Gastrocnemius medialis (tissue), 4 donors: ENCODE measurements at regions not wholly inside any gene's neighbourhood (a gene's known extent, or its start where the extent isn't known, plus 50 kb on each side); places are given as distances from the start of the nearest gene placed in this dataset.

Experiments used
- ATAC-seq, 2 donors: fragments of 150-250 bp; one replicate each; pipeline ENCODE4 v1.9.1; 2016
- DNase-seq, 2 donors: peaks; one replicate each; pipeline ENCODE4 v3.0.0-alpha.2; 2019
- H3K27ac ChIP-seq, 4 donors: fragments of 200-600 bp; sonication (generic); 1 replicate in 1 of 4; 2 replicates in 3 of 4; pipeline ENCODE4 v1.5.1; 2016 to 2018; ENCODE audit warnings: mild to moderate bottlenecking in 2 of 4, moderate library complexity in 1 of 4
- H3K27me3 ChIP-seq, 3 donors: fragments of 200-600 bp; sonication (generic) in 2 of 3; 1 replicate in 1 of 3; 2 replicates in 2 of 3; pipeline versions ENCODE4 v1.5.1 to v1.6.0; 2016 to 2019; ENCODE audit warnings: mild to moderate bottlenecking in 1 of 3, moderate library complexity in 1 of 3
- H3K36me3 ChIP-seq, 2 donors: fragments of 200-600 bp; sonication (generic) in 1 of 2; one replicate each; pipeline ENCODE4 v1.5.1; 2017 to 2018
- H3K4me1 ChIP-seq, 2 donors: fragments of 200-600 bp; sonication (generic) in 1 of 2; one replicate each; pipeline ENCODE4 v1.5.1; 2016 to 2017; ENCODE audit warnings: mild to moderate bottlenecking in 2 of 2
- H3K4me3 ChIP-seq, 4 donors: fragments of 200-600 bp; sonication (generic) in 3 of 4; 1 replicate in 1 of 4; 2 replicates in 3 of 4; pipeline ENCODE4 v1.5.1; 2016 to 2019; ENCODE audit warnings: mild to moderate bottlenecking in 2 of 4
- H3K9me3 ChIP-seq, 3 donors: fragments of 200-600 bp; sonication (generic) in 2 of 3; 1 replicate in 1 of 3; 2 replicates in 2 of 3; pipeline ENCODE4 v1.5.1; 2016 to 2019
- CTCF ChIP-seq, 5 experiments: fragments of 450-650 bp in 3 of 5; fragments of 200-600 bp in 2 of 5; sonication (generic) in 2 of 5; IDR thresholded peaks in 4 of 5; conservative IDR thresholded peaks in 1 of 5; 1 replicate in 4 of 5; 2 replicates in 1 of 5; pipeline ENCODE4 v1.5.1; 2016 to 2019; ENCODE audit warnings: antibody characterized with exemption in 5 of 5, mild to moderate bottlenecking in 3 of 5, moderate library complexity in 3 of 5
- POLR2A ChIP-seq, 2 donors: fragments of 450-650 bp; IDR thresholded peaks; one replicate each; pipeline ENCODE4 v1.6.1; 2017; ENCODE audit warnings: antibody characterized with exemption in 2 of 2, mild to moderate bottlenecking in 2 of 2, moderate library complexity in 2 of 2
- in situ Hi-C, 4 donors: fragments of 200-750 bp; cut with MboI; loops; one replicate each; pipeline versions ENCODE4 v1.15.0 to v1.8.0; 2017; ENCODE audit warnings: low sequenced_read_pairs in 4 of 4
- intact Hi-C: fragments of 100-400 bp; cut with DNase I; formaldehyde crosslinking; loops from one replicate; pipeline ENCODE4 v1.15.1; 2023; ENCODE audit warnings: low total_unique reads

DNA sequence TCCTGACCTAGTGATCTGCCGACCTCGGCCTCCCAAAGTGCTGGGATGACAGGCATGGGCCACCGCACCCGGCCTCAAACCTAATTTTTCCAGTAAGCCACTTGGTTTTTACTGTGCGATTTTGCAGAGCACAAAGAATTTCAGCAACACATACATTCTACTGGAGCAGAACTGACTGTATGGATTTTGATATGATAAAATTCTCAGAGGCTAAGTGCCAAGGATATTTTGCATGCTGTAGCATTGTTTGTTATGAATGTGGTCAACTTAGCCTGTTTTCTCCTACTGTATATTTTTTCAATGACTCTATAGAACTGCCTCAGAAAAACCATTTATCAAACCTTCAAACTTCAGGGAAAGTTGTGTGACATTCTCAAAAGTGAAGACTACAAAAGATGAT is 89.2 kb downstream of the FAT3 start:
- Histone ChIP-seq H3K4me3 (no peak overlapping the region), H3K27me3 (no peaks in the 10 kb centered on the region), H3K9me3 (no peaks in the 10 kb centered on the region), H3K36me3 (no peaks in the 10 kb centered on the region), H3K27ac (no peak overlapping the region), H3K4me1 (no peaks in the 10 kb centered on the region)
- DNase-seq (no peak), ATAC-seq (no peak)
- intact Hi-C loops (no loop called here), in situ Hi-C loops (no loop called here)
- no peak for TF ChIP-seq POLR2A (IDR thresholded peaks at IDR 0.05)

GRCh38 chr11:92314499-92314898 is 89.9 kb downstream of the FAT3 start:
- Histone ChIP-seq H3K4me1 (no peaks in the 10 kb centered on the region), H3K36me3 (no peaks in the 10 kb centered on the region), H3K9me3 (no peaks in the 10 kb centered on the region), H3K27ac (no peak overlapping the region), H3K27me3 (no peaks in the 10 kb centered on the region), H3K4me3 (no peak overlapping the region)
- in situ Hi-C loops (no loop called here), intact Hi-C loops (no loop called here)
- DNase-seq (peak in 1 of 2 donors; percentile 14), ATAC-seq (peak; percentile 53 to 70)
- TF ChIP-seq CTCF (IDR thresholded peaks at IDR 0.05 in 4 of 5, conservative IDR thresholded peaks at IDR 0.05 in 1 of 5) = no peak
- no peak for TF ChIP-seq POLR2A (IDR thresholded peaks at IDR 0.05)

GRCh38 chr11:92316106-92316809 is 91.6 kb downstream of the FAT3 start:
- no peak for ATAC-seq
- in situ Hi-C loops (no loop called here), intact Hi-C loops (no loop called here)
- Histone ChIP-seq H3K27me3 (no peaks in the 10 kb centered on the region), H3K9me3 (no peaks in the 10 kb centered on the region), H3K4me3 (no peak overlapping the region), H3K36me3 (no peaks in the 10 kb centered on the region), H3K27ac (no peak overlapping the region), H3K4me1 (no peaks in the 10 kb centered on the region)
- TF ChIP-seq CTCF (IDR thresholded peaks at IDR 0.05 in 4 of 5, conservative IDR thresholded peaks at IDR 0.05 in 1 of 5) (no peak), POLR2A (IDR thresholded peaks at IDR 0.05) (no peak)
- DNase-seq = no peak

DNA sequence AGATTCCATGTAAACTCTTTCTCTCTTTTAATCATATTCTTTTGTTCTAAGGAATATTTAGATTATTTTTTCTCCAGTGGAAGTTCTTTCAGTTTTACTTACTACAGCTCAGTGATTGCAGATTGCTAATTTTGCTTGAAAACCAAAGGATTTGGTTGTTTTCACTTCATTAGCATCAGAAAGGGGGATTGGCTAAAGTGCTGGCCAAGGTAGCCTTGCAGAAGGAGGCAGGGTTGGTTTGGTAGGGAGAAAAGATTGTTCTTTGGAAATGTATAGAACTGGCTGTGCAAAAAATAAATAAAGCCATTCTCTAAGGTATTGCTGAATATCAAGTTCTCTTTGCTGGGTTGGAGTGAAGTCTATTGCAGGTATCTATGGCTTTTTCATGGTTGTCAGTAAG is 92.6 kb downstream of the FAT3 start:
- no peak for DNase-seq
- no peak overlapping the region for H3K27ac ChIP-seq
- TF ChIP-seq CTCF (IDR thresholded peaks at IDR 0.05 in 4 of 5, conservative IDR thresholded peaks at IDR 0.05 in 1 of 5) (no peak), POLR2A (IDR thresholded peaks at IDR 0.05) (no peak)
- H3K36me3 ChIP-seq = no peaks in the 10 kb centered on the region
- no peaks in the 10 kb centered on the region for H3K9me3 ChIP-seq
- H3K4me3 ChIP-seq = no peak overlapping the region
- H3K27me3 ChIP-seq = no peaks in the 10 kb centered on the region
- intact Hi-C loops (no loop called here), in situ Hi-C loops (no loop called here)
- H3K4me1 ChIP-seq = no peaks in the 10 kb centered on the region
- ATAC-seq = no peak

DNA sequence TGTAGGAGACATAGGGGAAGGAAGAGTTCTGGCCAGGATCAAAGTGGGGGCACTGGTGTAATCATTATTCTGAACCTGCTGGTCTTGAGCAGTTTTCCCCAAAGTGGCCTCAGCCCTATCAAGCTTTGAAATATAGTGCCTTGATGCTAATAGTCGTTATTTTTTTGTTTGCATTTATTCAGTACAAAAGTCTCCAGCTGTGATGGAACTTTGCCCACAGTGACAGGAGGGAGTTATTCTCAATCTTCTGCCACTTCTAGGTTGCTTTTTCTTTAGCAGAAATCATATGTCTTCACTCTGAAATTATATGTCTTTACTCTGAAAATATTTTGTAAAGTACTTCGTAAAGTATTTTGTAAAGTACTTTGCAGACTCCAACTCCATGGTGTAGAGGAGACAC is 93.1 kb downstream of the FAT3 start:
- ATAC-seq (no peak), DNase-seq (no peak)
- Histone ChIP-seq H3K27ac (no peak overlapping the region), H3K9me3 (no peaks in the 10 kb centered on the region), H3K36me3 (no peaks in the 10 kb centered on the region), H3K4me1 (no peaks in the 10 kb centered on the region), H3K4me3 (no peak overlapping the region), H3K27me3 (no peaks in the 10 kb centered on the region)
- TF ChIP-seq POLR2A (IDR thresholded peaks at IDR 0.05) (no peak), CTCF (IDR thresholded peaks at IDR 0.05 in 4 of 5, conservative IDR thresholded peaks at IDR 0.05 in 1 of 5) (no peak)
- intact Hi-C loops (no loop called here), in situ Hi-C loops (no loop called here)
